K562 (cell line): ENCODE measurements at regions not wholly inside any gene's neighbourhood (a gene's known extent, or its start where the extent isn't known, plus 50 kb on each side); places are given as distances from the start of the nearest gene placed in this dataset.

ENCODE experiments used
- ATAC-seq: fragments of 200-7000 bp; cut with Tn5 transposase; 3 replicates; pipeline ENCODE4 v1.9.1; 2020; ENCODE audit warnings: moderate library complexity
- BruUV-seq: library from RNA; stranded (reverse); fragments of 400-500 nt; replicated peaks from 2 replicates; lab custom pipeline; 2021; lab: Mats Ljungman, UMichigan
- CTCF ChIA-PET: fragments of 300-600 bp; formaldehyde crosslinking; extraction: SDS; loops from one replicate; lab custom pipeline; 2021; ENCODE audit warnings: low intra/inter-chr PET ratio; lab: Yijun Ruan, JAX
- POLR2A ChIA-PET: fragments of 300-600, 350-650 bp; sonication (Branson Sonifier 250); formaldehyde crosslinking; extraction: SDS; loops from one replicate; lab custom pipeline; 2021; ENCODE audit warnings: antibody characterized with exemption, inconsistent platforms; lab: Yijun Ruan, JAX
- DNase-seq, 4 experiments: peaks; one replicate each; pipeline versions ENCODE4 v3.0.0 to v3.0.0-alpha.2; 2011 to 2018; ENCODE audit warnings: low spot score in 3 of 4, mixed read lengths in 3 of 4; ENCODE audit errors: extremely low read depth in 1 of 4
- FAIRE-seq: peaks from 2 replicates; lab custom pipeline; 2011; peaks lifted over from hg19 to GRCh38; lab: Jason Lieb, UNC
- H2AFZ ChIP-seq: 2 replicates; pipeline ENCODE4 v1.6.0; 2011; ENCODE audit warnings: low read depth, low read length, control low read depth, inconsistent platforms
- H3K27ac ChIP-seq: fragments of 200-600 bp; 3 replicates; pipeline ENCODE4 v1.8.0; 2011; ENCODE audit warnings: low read depth, mild to moderate bottlenecking, control low read depth, inconsistent platforms, low read length, moderate library complexity, mixed read lengths; ENCODE audit errors: extremely low read depth
- H3K27me3 ChIP-seq, 2 experiments: fragments of 300-600 bp in 1 of 2; 2 replicates in 1 of 2; 3 replicates in 1 of 2; pipeline versions ENCODE4 v1.6.0 to v1.8.0; 2011; ENCODE audit warnings: inconsistent platforms in 2 of 2, low read length in 2 of 2, mild to moderate bottlenecking in 1 of 2, mixed read lengths in 1 of 2, moderate library complexity in 1 of 2; ENCODE audit not compliant: control insufficient read depth in 2 of 2, insufficient read depth in 2 of 2
- H3K36me3 ChIP-seq: fragments of 300-600 bp; 3 replicates; pipeline ENCODE4 v1.8.0; 2011; ENCODE audit warnings: mild to moderate bottlenecking, low read length, inconsistent platforms; ENCODE audit not compliant: control insufficient read depth, insufficient read depth
- H3K4me1 ChIP-seq, 2 experiments: fragments of 200-600 bp in 1 of 2; replicated peaks in 1 of 2; 2 replicates in 1 of 2; 3 replicates in 1 of 2; pipeline versions ENCODE4 v1.5.1 to v1.8.0; 2011; ENCODE audit warnings: inconsistent platforms in 2 of 2, low read length in 2 of 2, mild to moderate bottlenecking in 1 of 2, mixed read lengths in 1 of 2, moderate library complexity in 1 of 2; ENCODE audit not compliant: control insufficient read depth in 2 of 2, insufficient read depth in 2 of 2
- H3K4me2 ChIP-seq: 2 replicates; pipeline ENCODE4 v1.6.1; 2011; ENCODE audit warnings: low read length, control low read depth, inconsistent platforms, mixed read lengths; ENCODE audit not compliant: insufficient read depth
- H3K4me3 ChIP-seq: fragments of 200-600 bp; sonication (generic), shearing (Covaris generic); 2 replicates; pipeline ENCODE4 v1.5.1; 2016; ENCODE audit warnings: control low read depth, inconsistent platforms
- H3K79me2 ChIP-seq: fragments of 200-600 bp; 3 replicates; pipeline ENCODE4 v1.8.0; 2011; ENCODE audit warnings: low read length, inconsistent platforms; ENCODE audit not compliant: control insufficient read depth, insufficient read depth
- H3K9ac ChIP-seq, 2 experiments: 2 replicates each; pipeline versions ENCODE4 v1.6.0 to v1.6.1; 2011; ENCODE audit warnings: low read depth in 2 of 2, low read length in 2 of 2, control low read depth in 1 of 2, inconsistent platforms in 1 of 2, mild to moderate bottlenecking in 1 of 2, mixed read lengths in 1 of 2; ENCODE audit not compliant: insufficient read depth in 1 of 2
- H3K9me1 ChIP-seq: one replicate; pipeline ENCODE4 v1.6.0; 2011; ENCODE audit warnings: inconsistent platforms, mild to moderate bottlenecking, low read length, moderate library complexity; ENCODE audit not compliant: control insufficient read depth, insufficient read depth
- H3K9me3 ChIP-seq: replicated peaks from 2 replicates; pipeline ENCODE4 v1.5.1; 2011; ENCODE audit warnings: low read depth, low read length, inconsistent platforms; ENCODE audit not compliant: control insufficient read depth, insufficient read depth
- H4K20me1 ChIP-seq: replicated peaks from 2 replicates; pipeline ENCODE4 v1.6.1; 2011; ENCODE audit warnings: low read length, inconsistent platforms, mixed read lengths; ENCODE audit not compliant: control insufficient read depth, insufficient read depth
- DDX20 ChIP-seq: fragments of 450-650 bp; IDR thresholded peaks from 2 replicates; pipeline ENCODE4 v1.6.1; 2016; ENCODE audit warnings: missing genetic modification characterization, low read depth, mild to moderate bottlenecking, missing compliant biosample characterization, moderate library complexity
- DNMT1 ChIP-seq: fragments of 450-650 bp; IDR thresholded peaks from 2 replicates; pipeline ENCODE4 v1.6.1; 2016; ENCODE audit warnings: antibody characterized with exemption, mild to moderate bottlenecking
- ESRRA ChIP-seq: fragments of 450-650 bp; IDR thresholded peaks from 2 replicates; pipeline ENCODE4 v1.6.1; 2014; ENCODE audit warnings: low read depth, mild to moderate bottlenecking, moderate library complexity, borderline replicate concordance
- GATA2 ChIP-seq: sonication (generic); formaldehyde crosslinking; IDR thresholded peaks from 2 replicates; pipeline ENCODE4 v1.4.0; 2020; ENCODE audit warnings: mild to moderate bottlenecking, missing genetic modification reagents
- GATAD2A ChIP-seq: fragments of 450-650 bp; IDR thresholded peaks from 2 replicates; pipeline ENCODE4 v1.6.1; 2017
- HMG20A ChIP-seq: fragments of 450-650 bp; formaldehyde crosslinking; conservative IDR thresholded peaks from 2 replicates; pipeline ENCODE4 v1.4.0; 2020; ENCODE audit warnings: mild to moderate bottlenecking, mixed read lengths
- JUN ChIP-seq, 2 experiments: sonication (generic) in 1 of 2; formaldehyde crosslinking in 1 of 2; IDR thresholded peaks; 2 replicates each; pipeline versions ENCODE4 v1.6.1 to v1.8.0; 2012 to 2022; ENCODE audit warnings: borderline replicate concordance in 2 of 2, mild to moderate bottlenecking in 2 of 2, improper control_type of control experiment in 1 of 2, low read depth in 1 of 2, low read length in 1 of 2, missing genetic modification reagents in 1 of 2
- NCOA4 ChIP-seq: fragments of 450-650 bp; IDR thresholded peaks from 2 replicates; pipeline ENCODE4 v1.6.1; 2018; ENCODE audit warnings: mild to moderate bottlenecking; ENCODE audit not compliant: partially characterized antibody
- RBM22 ChIP-seq: fragments of 200-400 bp; formaldehyde crosslinking; IDR thresholded peaks from 2 replicates; pipeline ENCODE4 v1.6.1; 2018; ENCODE audit warnings: low read length, low read depth; ENCODE audit not compliant: poor library complexity, severe bottlenecking
- SNRNP70 ChIP-seq: fragments of 200-400 bp; formaldehyde crosslinking; optimal IDR thresholded peaks from 2 replicates; pipeline ENCODE3; 2017; ENCODE audit warnings: low read depth, low read length
- TBL1XR1 ChIP-seq, 2 experiments: IDR thresholded peaks; 2 replicates each; pipeline ENCODE4 v1.6.1; 2012; ENCODE audit warnings: improper control_type of control experiment in 2 of 2, low read length in 2 of 2, mild to moderate bottlenecking in 1 of 2
- WGBS: fragments of 100-300 bp; shearing (Covaris generic); methylation state at CpG from one replicate; pipeline ENCODE4 v1.1.6; 2016; ENCODE audit warnings: low coverage, mixed read lengths; ENCODE audit not compliant: insufficient coverage; ENCODE audit errors: missing lambda C conversion rate; 5-methylcytosine and 5-hydroxymethylcytosine counted together
- in situ Hi-C: fragments of 300-500 bp; cut with MboI; formaldehyde crosslinking; loops from 4 replicates; pipeline ENCODE4 v1.15.0; 2018; ENCODE audit warnings: inconsistent platforms, mixed read lengths
- intact Hi-C: fragments of 100-400 bp; cut with micrococcal nuclease; formaldehyde crosslinking; loops from 2 replicates; pipeline ENCODE4 v1.14.2; 2022
- TF ChIP-seq, protein P1 (sequence below): fragments of 450-650 bp; formaldehyde crosslinking; IDR thresholded peaks from 2 replicates; pipeline ENCODE4 v1.4.0; 2020; ENCODE audit warnings: mild to moderate bottlenecking, moderate library complexity
- TF ChIP-seq, protein P2 (sequence below): fragments of 200-800 bp; sonication (Bioruptor generic); IDR thresholded peaks from 2 replicates; pipeline ENCODE4 v1.6.1; 2017; ENCODE audit warnings: missing genetic modification characterization, missing compliant biosample characterization

DNA sequence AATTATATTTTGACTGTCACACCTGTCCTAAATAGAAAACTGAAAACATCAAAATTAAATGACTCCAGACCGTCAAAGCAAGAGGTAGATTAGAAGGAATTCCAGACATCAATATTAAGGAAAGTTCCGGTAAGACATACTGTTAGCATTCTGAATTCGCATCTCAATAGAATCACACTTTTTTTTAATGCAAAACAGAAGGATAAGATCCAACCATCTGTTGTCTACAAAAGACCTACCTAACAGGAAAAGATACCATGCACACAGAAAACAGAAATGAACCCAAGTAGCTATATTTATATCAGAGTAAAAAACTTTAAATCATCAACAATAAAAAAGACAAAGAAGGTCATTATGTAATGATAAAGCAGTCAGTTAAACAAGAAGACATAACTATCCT lies 145.0 kb downstream of the TMX3 start:
- no peak overlapping the region for H3K9ac ChIP-seq
- H3K4me3 ChIP-seq: no peak overlapping the region
- H2AFZ ChIP-seq: no peak overlapping the region
- H3K9me3 ChIP-seq: no peaks in the 10 kb centered on the region
- ATAC-seq (no peak), DNase-seq (no peak), FAIRE-seq (no peak)
- BruUV-seq: no TSS peak
- in situ Hi-C loops (no loop called here), intact Hi-C loops (no loop called here)
- no peak overlapping the region for H3K27ac ChIP-seq
- no peaks in the 10 kb centered on the region for H3K27me3 ChIP-seq
- TF ChIP-seq GATA2 (CRISPR knock-in tag) (no peak), JUN (IDR thresholded peaks at IDR 0.05; ENCODE audit: borderline replicate concordance, low read depth, low read length) (no peak), JUN (CRISPR knock-in tag; IDR thresholded peaks at IDR 0.05; ENCODE audit: borderline replicate concordance) (no peak), RBM22 (no peak), SNRNP70 (no peak), ESRRA (no peak), NCOA4 (no peak), DNMT1 (no peak), GATAD2A (no peak), HMG20A (no peak), DDX20 (tag) (no peak), TBL1XR1 (IDR thresholded peaks at IDR 0.05; ENCODE audit: low read length in 2 of 2) (no peak)
- TF ChIP-seq, protein P1, sequence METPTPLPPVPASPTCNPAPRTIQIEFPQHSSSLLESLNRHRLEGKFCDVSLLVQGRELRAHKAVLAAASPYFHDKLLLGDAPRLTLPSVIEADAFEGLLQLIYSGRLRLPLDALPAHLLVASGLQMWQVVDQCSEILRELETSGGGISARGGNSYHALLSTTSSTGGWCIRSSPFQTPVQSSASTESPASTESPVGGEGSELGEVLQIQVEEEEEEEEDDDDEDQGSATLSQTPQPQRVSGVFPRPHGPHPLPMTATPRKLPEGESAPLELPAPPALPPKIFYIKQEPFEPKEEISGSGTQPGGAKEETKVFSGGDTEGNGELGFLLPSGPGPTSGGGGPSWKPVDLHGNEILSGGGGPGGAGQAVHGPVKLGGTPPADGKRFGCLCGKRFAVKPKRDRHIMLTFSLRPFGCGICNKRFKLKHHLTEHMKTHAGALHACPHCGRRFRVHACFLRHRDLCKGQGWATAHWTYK: no peak
- TF ChIP-seq, protein P2, sequence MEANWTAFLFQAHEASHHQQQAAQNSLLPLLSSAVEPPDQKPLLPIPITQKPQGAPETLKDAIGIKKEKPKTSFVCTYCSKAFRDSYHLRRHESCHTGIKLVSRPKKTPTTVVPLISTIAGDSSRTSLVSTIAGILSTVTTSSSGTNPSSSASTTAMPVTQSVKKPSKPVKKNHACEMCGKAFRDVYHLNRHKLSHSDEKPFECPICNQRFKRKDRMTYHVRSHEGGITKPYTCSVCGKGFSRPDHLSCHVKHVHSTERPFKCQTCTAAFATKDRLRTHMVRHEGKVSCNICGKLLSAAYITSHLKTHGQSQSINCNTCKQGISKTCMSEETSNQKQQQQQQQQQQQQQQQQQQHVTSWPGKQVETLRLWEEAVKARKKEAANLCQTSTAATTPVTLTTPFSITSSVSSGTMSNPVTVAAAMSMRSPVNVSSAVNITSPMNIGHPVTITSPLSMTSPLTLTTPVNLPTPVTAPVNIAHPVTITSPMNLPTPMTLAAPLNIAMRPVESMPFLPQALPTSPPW (CRISPR knock-in tag): no peak
- H3K36me3 ChIP-seq: no peaks in the 10 kb centered on the region
- no peaks in the 10 kb centered on the region for H3K9me1 ChIP-seq
- POLR2A ChIA-PET: no interaction called here
- H3K79me2 ChIP-seq: no peaks in the 10 kb centered on the region
- no peaks in the 10 kb centered on the region for H4K20me1 ChIP-seq
- 2% methylated on average over 3 of the region's 3 CpGs for WGBS
- H3K4me2 ChIP-seq: no peak overlapping the region
- CTCF ChIA-PET: no interaction called here
- H3K4me1 ChIP-seq: no peaks in the 10 kb centered on the region
